Fibroblast of pulmonary artery (primary cell): ENCODE measurements at regions not wholly inside any gene's neighbourhood (a gene's known extent, or its start where the extent isn't known, plus 50 kb on each side); places are given as distances from the start of the nearest gene placed in this dataset.

Experiments used
- DNase-seq: peaks from one replicate; pipeline ENCODE4 v3.0.0-alpha.2; 2010; ENCODE audit warnings: low read depth
- H3K4me3 ChIP-seq: replicated peaks from 2 replicates; pipeline ENCODE4 v1.5.1; 2011; ENCODE audit warnings: low read depth, mild to moderate bottlenecking, control low read depth, low read length, moderate library complexity
- TF ChIP-seq, protein P1 (sequence below): IDR thresholded peaks from 2 replicates; pipeline ENCODE4 v1.5.1; 2011; ENCODE audit warnings: mild to moderate bottlenecking, control low read depth, low read length, inconsistent platforms; ENCODE audit errors: missing control alignments

GRCh38 chr7:1290679-1291356, 58.1 kb downstream of the UNCX start:
- no peak for DNase-seq
- H3K4me3 ChIP-seq, result no peak overlapping the region
- TF ChIP-seq, protein P1, sequence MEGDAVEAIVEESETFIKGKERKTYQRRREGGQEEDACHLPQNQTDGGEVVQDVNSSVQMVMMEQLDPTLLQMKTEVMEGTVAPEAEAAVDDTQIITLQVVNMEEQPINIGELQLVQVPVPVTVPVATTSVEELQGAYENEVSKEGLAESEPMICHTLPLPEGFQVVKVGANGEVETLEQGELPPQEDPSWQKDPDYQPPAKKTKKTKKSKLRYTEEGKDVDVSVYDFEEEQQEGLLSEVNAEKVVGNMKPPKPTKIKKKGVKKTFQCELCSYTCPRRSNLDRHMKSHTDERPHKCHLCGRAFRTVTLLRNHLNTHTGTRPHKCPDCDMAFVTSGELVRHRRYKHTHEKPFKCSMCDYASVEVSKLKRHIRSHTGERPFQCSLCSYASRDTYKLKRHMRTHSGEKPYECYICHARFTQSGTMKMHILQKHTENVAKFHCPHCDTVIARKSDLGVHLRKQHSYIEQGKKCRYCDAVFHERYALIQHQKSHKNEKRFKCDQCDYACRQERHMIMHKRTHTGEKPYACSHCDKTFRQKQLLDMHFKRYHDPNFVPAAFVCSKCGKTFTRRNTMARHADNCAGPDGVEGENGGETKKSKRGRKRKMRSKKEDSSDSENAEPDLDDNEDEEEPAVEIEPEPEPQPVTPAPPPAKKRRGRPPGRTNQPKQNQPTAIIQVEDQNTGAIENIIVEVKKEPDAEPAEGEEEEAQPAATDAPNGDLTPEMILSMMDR, result no peak

DNA sequence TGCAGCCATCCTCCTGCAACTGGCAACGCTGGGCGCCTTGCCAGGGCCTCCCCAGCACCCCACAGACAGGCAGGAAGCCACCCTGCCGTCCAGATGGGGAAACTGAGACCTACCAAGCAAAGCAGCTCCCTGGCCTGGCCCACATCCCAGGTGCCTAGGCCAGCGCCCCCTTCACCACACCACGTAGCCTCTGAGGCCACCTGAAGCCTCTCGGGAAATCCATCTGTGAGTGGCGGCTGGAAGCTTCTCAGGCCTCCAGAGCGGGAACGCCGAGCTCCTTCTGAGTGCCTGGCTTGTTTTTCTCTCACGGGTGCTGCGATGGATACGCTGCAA, 58.7 kb downstream of the UNCX start:
- TF ChIP-seq, protein P1, result no peak
- no peak for DNase-seq
- no peak overlapping the region for H3K4me3 ChIP-seq

DNA sequence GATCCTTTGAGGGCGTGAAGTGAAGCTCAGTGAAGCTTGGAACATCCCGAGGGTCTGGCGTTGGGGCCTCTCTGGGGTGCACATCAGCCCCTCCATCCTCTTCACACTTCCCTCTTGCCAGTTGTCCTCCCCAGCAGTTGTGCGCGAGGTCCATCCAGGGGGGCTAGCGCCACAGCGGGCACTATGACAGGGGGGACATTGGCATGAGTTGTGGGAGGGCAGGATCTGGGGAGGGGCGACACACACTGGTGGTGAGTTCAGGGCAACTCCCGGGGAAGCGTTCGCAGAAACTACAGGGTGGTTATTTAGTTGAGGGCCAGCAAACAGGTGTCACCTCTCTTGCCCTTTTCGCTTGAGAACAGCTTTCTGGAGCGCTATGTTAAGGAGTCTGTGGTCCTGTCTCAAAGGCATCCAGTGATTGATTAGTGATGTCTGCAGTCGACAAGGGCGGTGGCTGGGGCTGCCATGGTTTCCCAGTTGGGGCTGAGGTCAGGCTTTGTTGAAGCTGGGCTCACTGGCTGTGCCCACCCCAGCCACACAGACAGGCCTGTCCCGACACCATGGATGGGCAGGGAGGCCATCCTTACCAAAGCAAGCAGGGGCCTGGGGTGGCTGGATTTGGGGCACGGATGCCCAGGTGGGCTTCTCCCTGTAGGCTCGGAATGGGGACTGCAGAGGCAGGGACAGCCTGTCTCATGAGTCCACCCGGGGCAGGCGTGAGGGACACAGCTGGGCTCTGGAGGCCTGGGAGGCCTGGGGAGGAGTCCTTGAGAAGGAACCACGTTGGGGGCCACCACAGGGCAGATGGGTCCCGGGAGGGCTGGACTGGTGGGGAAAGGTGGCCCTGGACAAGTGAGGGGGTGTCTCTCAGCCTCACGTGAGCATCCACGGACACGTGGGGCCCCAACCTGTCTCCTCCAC, 59.4 kb downstream of the UNCX start:
- H3K4me3 ChIP-seq, result no peak overlapping the region
- no peak for DNase-seq
- TF ChIP-seq, protein P1, result no peak

DNA sequence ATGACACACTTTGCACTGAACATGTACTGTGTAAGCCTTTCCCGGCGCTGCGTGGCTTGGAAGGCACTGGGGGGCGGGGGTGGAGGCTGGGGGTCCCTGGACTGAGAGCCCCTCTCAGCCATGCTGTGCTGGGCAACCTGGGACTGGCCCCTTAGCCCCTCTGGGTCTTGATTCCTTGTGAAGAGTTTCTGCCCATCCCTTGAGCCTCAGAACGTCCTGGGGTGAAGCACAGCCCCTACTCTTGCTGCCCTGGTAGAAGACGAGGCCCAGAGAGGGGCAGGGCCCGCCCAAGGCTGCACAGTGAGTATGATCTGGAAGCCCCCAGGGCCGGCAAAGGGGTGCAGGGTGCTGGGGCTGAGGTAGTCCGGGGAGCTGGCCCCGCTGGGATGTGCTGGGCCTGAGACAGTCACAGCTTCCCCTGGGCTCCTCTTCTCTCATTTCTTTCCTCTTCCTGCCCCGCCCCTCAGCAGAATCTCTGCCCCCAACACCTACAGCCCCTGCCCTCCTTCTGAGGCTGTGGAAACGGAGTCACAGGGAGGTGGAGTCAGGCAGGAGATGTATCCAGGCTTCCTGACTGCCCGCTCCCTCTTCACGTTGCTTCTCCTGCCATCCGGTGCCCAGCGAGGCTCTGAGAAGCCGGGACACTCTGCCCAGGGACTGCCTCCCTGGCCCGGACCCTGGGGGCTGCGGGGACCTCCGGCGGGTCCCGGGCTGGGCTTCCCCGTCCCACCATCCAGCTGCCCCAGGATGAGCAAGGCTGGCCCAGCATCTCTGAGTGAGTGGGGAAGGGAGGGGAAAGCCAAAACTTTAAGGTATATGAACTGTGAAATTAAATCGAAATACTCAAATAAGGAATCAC, 60.5 kb downstream of the UNCX start:
- no peak overlapping the region for H3K4me3 ChIP-seq
- TF ChIP-seq, protein P1, result no peak
- DNase-seq, result no peak

GRCh38 chr7:1293950-1294411, 61.3 kb downstream of the UNCX start:
- no peak for DNase-seq
- no peak overlapping the region for H3K4me3 ChIP-seq
- TF ChIP-seq, protein P1, result no peak

DNA sequence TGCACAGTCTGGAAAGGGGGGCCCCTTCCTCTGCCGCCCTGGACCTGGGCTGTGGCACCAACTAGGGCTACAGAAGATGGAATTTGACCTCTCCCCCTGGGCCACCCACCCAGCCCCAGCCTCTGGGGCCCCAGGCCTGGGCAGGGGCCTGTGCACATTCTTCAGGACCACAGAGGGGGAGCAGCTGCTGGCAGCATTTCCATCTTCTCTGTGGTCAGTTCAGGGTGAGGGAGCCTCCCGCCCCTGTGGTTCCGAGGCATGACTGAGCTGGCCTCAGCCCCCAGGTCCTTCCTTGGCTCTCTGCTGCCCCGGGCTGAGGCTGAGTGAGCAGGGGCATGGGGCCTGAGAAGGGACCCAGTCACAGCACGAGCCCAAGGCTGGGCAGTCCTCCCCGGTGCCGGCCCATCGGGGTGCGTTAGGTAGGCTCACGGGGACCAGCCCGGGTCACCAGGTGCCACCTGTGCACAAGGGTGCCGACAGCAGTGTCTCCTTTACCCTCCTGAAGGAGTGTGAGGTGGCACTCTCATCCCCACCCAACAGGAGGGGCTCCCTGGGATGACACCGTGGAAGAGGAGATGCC, 63.2 kb downstream of the UNCX start:
- H3K4me3 ChIP-seq, result no peak overlapping the region
- no peak for DNase-seq
- TF ChIP-seq, protein P1, result no peak
